HK-2 (cell line): ENCODE measurements at regions not wholly inside any gene's neighbourhood (a gene's known extent, or its start where the extent isn't known, plus 50 kb on each side); places are given as distances from the start of the nearest gene placed in this dataset.

Source experiments
- DNase-seq: peaks from one replicate; pipeline ENCODE4 v3.0.0-alpha.2; 2018; ENCODE audit not compliant: unreplicated experiment

GRCh38 chr7:119392-120163, 72.8 kb upstream of the FAM20C start:
- DNase-seq: no peak

- DNase-seq: no peak
These were observed 72.0 kb upstream of the FAM20C start for GRCh38 chr7:120164-120991.

- no peak for DNase-seq
These were observed 71.2 kb upstream of the FAM20C start for GRCh38 chr7:121002-121785.

- no peak for DNase-seq
These were observed 69.1 kb upstream of the FAM20C start for GRCh38 chr7:123237-123636.

GRCh38 chr7:124130-124949, 68.0 kb upstream of the FAM20C start:
- no peak for DNase-seq

- DNase-seq: no peak
These were observed 67.3 kb upstream of the FAM20C start for GRCh38 chr7:125061-125475.

GRCh38 chr7:125661-126060, 66.7 kb upstream of the FAM20C start:
- no peak for DNase-seq

GRCh38 chr7:126368-126767, 66.0 kb upstream of the FAM20C start:
- no peak for DNase-seq

GRCh38 chr7:127064-127598, 65.2 kb upstream of the FAM20C start:
- DNase-seq: no peak

GRCh38 chr7:128171-129080, 63.9 kb upstream of the FAM20C start:
- DNase-seq: no peak

GRCh38 chr7:129366-130221, 62.8 kb upstream of the FAM20C start:
- no peak for DNase-seq

- DNase-seq: no peak
These were observed 62.2 kb upstream of the FAM20C start for GRCh38 chr7:130222-130572.

GRCh38 chr7:130875-131780, 61.2 kb upstream of the FAM20C start:
- no peak for DNase-seq

- DNase-seq: no peak
These were observed 60.4 kb upstream of the FAM20C start for GRCh38 chr7:131781-132482.

- DNase-seq: no peak
These were observed 59.5 kb upstream of the FAM20C start for GRCh38 chr7:132899-133298.

GRCh38 chr7:133470-133869, 58.9 kb upstream of the FAM20C start:
- DNase-seq: no peak

GRCh38 chr7:134029-134428, 58.3 kb upstream of the FAM20C start:
- DNase-seq: no peak
